Neural cell (in vitro differentiated cells): ENCODE measurements at regions not wholly inside any gene's neighbourhood (a gene's known extent, or its start where the extent isn't known, plus 50 kb on each side); places are given as distances from the start of the nearest gene placed in this dataset.

ENCODE experiments used
- CTCF ChIP-seq: fragments of 450-650 bp; IDR thresholded peaks from 2 replicates; pipeline ENCODE4 v1.5.1; 2014; ENCODE audit warnings: antibody characterized with exemption, mild to moderate bottlenecking, moderate library complexity; ENCODE audit not compliant: poor library complexity, severe bottlenecking
- EZH2 ChIP-seq: fragments of 200-600, 300-800 bp; shearing (Covaris generic), sonication (generic); IDR thresholded peaks from 2 replicates; pipeline ENCODE4 v1.6.1; 2014; ENCODE audit warnings: antibody characterized with exemption, low read length, borderline replicate concordance, mild to moderate bottlenecking; ENCODE audit not compliant: insufficient read depth, poor library complexity, severe bottlenecking
- POLR2AphosphoS5 ChIP-seq: IDR thresholded peaks from 2 replicates; pipeline ENCODE4 v1.6.1; 2012
- RAD21 ChIP-seq: fragments of 450-650 bp; conservative IDR thresholded peaks from 2 replicates; pipeline ENCODE4 v1.6.1; 2014; ENCODE audit warnings: antibody characterized with exemption, mild to moderate bottlenecking, moderate library complexity
- SMC3 ChIP-seq: fragments of 450-650 bp; conservative IDR thresholded peaks from 2 replicates; pipeline ENCODE4 v1.6.1; 2014; ENCODE audit warnings: antibody characterized with exemption, mild to moderate bottlenecking, moderate library complexity; ENCODE audit not compliant: poor library complexity
- TAF1 ChIP-seq: IDR thresholded peaks from 2 replicates; pipeline ENCODE4 v1.6.1; 2012; ENCODE audit warnings: low read depth

DNA sequence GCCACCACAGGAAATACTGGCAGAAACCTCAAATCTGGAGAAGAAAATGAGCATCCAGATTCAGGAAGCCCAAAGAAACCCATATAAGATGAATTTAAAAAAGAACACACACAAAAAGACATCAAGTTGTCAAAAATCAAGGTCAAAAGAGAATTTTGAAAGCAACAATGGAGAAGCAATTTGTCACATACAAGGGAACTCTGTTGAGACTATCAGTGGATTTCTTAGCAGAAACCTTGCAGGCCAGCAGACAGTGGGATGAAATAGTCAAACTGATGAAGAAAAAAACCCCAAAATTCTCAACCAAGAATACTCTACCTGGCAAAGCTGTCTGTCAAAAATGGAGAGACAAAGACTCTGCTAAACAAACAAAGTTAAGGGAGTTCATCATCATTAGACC lies 272.6 kb downstream of the ADCYAP1 start:
- TF ChIP-seq CTCF (no peak), EZH2 (no peak), TAF1 (no peak), POLR2AphosphoS5 (no peak), SMC3 (no peak), RAD21 (no peak)
